GM23338 (cell line): ENCODE measurements at regions not wholly inside any gene's neighbourhood (a gene's known extent, or its start where the extent isn't known, plus 50 kb on each side); places are given as distances from the start of the nearest gene placed in this dataset.

ENCODE experiments used
- ATAC-seq: fragments of 200-7000 bp; cut with Tn5 transposase; 3 replicates; pipeline ENCODE4 v1.9.1; 2020
- DNase-seq: peaks from one replicate; pipeline ENCODE4 v3.0.0-alpha.2; 2015; ENCODE audit warnings: low spot score
- H2AFZ ChIP-seq: fragments of 200-600 bp; sonication (generic); 2 replicates; pipeline ENCODE4 v1.8.0; 2016; ENCODE audit warnings: antibody characterized with exemption, mild to moderate bottlenecking, moderate library complexity
- H3F3A ChIP-seq: fragments of 200-600 bp; sonication (generic); replicated peaks from 2 replicates; pipeline ENCODE4 v1.8.0; 2017; ENCODE audit warnings: antibody characterized with exemption, mixed run types, low read depth
- H3K27ac ChIP-seq: fragments of 200-600 bp; sonication (generic); 2 replicates; pipeline ENCODE4 v1.6.1; 2016; ENCODE audit warnings: low read depth
- H3K27me3 ChIP-seq: fragments of 200-600 bp; sonication (generic); 2 replicates; pipeline ENCODE4 v1.8.0; 2016; ENCODE audit warnings: mild to moderate bottlenecking, mixed run types, moderate library complexity; ENCODE audit not compliant: insufficient read depth
- H3K36me3 ChIP-seq: fragments of 200-600 bp; sonication (generic); 2 replicates; pipeline ENCODE4 v1.8.0; 2016; ENCODE audit warnings: mild to moderate bottlenecking; ENCODE audit not compliant: insufficient read depth
- H3K4me1 ChIP-seq: fragments of 200-600 bp; sonication (generic); 2 replicates; pipeline ENCODE4 v1.8.0; 2016; ENCODE audit warnings: mild to moderate bottlenecking, moderate library complexity; ENCODE audit not compliant: insufficient read depth
- H3K4me2 ChIP-seq: fragments of 200-600 bp; sonication (generic); 2 replicates; pipeline ENCODE4 v1.7.1; 2017; ENCODE audit warnings: mixed run types
- H3K4me3 ChIP-seq: fragments of 200-600 bp; sonication (generic); 2 replicates; pipeline ENCODE4 v1.6.1; 2016; ENCODE audit warnings: mixed run types
- H3K79me2 ChIP-seq: fragments of 200-600 bp; sonication (generic); replicated peaks from 2 replicates; pipeline ENCODE4 v1.8.0; 2017; ENCODE audit warnings: mild to moderate bottlenecking; ENCODE audit not compliant: insufficient read depth
- H3K9me2 ChIP-seq: fragments of 200-600 bp; sonication (generic); 2 replicates; pipeline ENCODE4 v1.8.0; 2017; ENCODE audit not compliant: insufficient read depth
- H4K20me1 ChIP-seq: fragments of 200-600 bp; sonication (generic); replicated peaks from 2 replicates; pipeline ENCODE4 v1.8.0; 2017; ENCODE audit warnings: mild to moderate bottlenecking; ENCODE audit not compliant: insufficient read depth
- H3K27ac Mint-ChIP-seq: 2 replicates; pipeline ENCODE4 v1.8.0; 2020; ENCODE audit warnings: inconsistent platforms, mild to moderate bottlenecking, moderate library complexity, mixed read lengths
- H3K27me3 Mint-ChIP-seq: 3 replicates; pipeline ENCODE4 v1.8.0; 2022; ENCODE audit warnings: low read depth, mild to moderate bottlenecking, moderate library complexity, mixed read lengths, inconsistent platforms; ENCODE audit not compliant: insufficient read depth, poor library complexity
- H3K36me3 Mint-ChIP-seq: 3 replicates; pipeline ENCODE4 v1.8.0; 2021; ENCODE audit warnings: low read depth, mild to moderate bottlenecking, inconsistent platforms, moderate library complexity, mixed read lengths
- H3K4me1 Mint-ChIP-seq: 3 replicates; pipeline ENCODE4 v1.8.0; 2020; ENCODE audit warnings: mild to moderate bottlenecking, inconsistent platforms, mixed read lengths
- H3K4me3 Mint-ChIP-seq: 3 replicates; pipeline ENCODE4 v1.8.0; 2021; ENCODE audit warnings: moderate library complexity, mild to moderate bottlenecking, inconsistent platforms, mixed read lengths
- H3K9me3 Mint-ChIP-seq: 3 replicates; pipeline ENCODE4 v1.8.0; 2020; ENCODE audit warnings: moderate library complexity, mild to moderate bottlenecking, inconsistent platforms, mixed read lengths
- CREB1 ChIP-seq: fragments of 250-450 bp; sonication (Bioruptor Pico); IDR thresholded peaks from 2 replicates; pipeline ENCODE4 v1.5.0; 2020; ENCODE audit warnings: low read depth, mild to moderate bottlenecking, moderate library complexity
- CTCF ChIP-seq, 2 experiments: fragments of 200-600 bp in 1 of 2; sonication (generic) in 1 of 2; conservative IDR thresholded peaks; 2 replicates each; pipeline versions ENCODE4 v1.5.1 to v1.6.1; 2016 to 2017; ENCODE audit warnings: antibody characterized with exemption in 2 of 2, low read depth in 2 of 2, mild to moderate bottlenecking in 2 of 2, moderate library complexity in 1 of 2
- JUNB ChIP-seq: IDR thresholded peaks from one replicate; pipeline ENCODE4 v1.6.1; 2016; ENCODE audit warnings: antibody characterized with exemption; ENCODE audit not compliant: unreplicated experiment
- REST ChIP-seq: IDR thresholded peaks from one replicate; pipeline ENCODE4 v1.6.1; 2018; ENCODE audit warnings: antibody characterized with exemption; ENCODE audit not compliant: unreplicated experiment
- STAT1 ChIP-seq: IDR thresholded peaks from one replicate; pipeline ENCODE4 v1.6.1; 2016; ENCODE audit warnings: antibody characterized with exemption; ENCODE audit not compliant: unreplicated experiment
- ZNF331 ChIP-seq: fragments of 250-450 bp; sonication (Bioruptor Pico); IDR thresholded peaks from 2 replicates; pipeline ENCODE4 v1.5.0; 2020; ENCODE audit warnings: low read depth, mild to moderate bottlenecking, moderate library complexity
- TF ChIP-seq, protein P1 (sequence below): IDR thresholded peaks from 2 replicates; pipeline ENCODE4 v1.6.1; 2016; ENCODE audit warnings: antibody characterized with exemption

DNA sequence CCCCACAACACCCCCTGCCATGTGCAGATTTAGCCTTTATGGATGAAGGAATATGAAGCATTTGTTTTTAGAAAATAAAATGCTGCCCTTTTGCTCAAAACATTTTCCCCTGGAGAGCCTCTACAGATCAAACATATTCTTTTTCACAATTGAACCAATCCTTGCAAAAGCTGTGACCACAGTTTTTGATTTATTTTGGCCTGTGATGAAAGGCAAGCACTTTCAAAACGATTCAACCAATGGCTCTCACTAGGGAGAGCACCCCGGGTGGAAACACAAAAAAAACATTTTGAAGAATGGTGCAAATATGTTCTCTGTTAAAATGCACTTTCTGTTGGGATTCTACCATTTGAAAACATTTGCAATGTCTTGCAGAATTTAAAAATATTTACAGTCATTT is 476.0 kb upstream of the ONECUT1 start:
- no peaks in the 10 kb centered on the region for H3K27me3 Mint-ChIP-seq
- no peak for ATAC-seq
- no peak overlapping the region for H3K4me2 ChIP-seq
- TF ChIP-seq REST: no peak
- H2AFZ ChIP-seq: no peak overlapping the region
- no peaks in the 10 kb centered on the region for H3K4me1 ChIP-seq
- H3K9me2 ChIP-seq: no peaks in the 10 kb centered on the region
- no peaks in the 10 kb centered on the region for H3K9me3 Mint-ChIP-seq
- no peak overlapping the region for H3K4me3 ChIP-seq
- H3K27ac ChIP-seq: no peak overlapping the region
- peaks cover 4% of the 10 kb centered on the region; the same call in 1 of the 2 replicates for H3K36me3 ChIP-seq
- H3K79me2 ChIP-seq: no peaks in the 10 kb centered on the region
- no peak overlapping the region for H3K4me3 Mint-ChIP-seq
- H4K20me1 ChIP-seq: no peaks in the 10 kb centered on the region
- no peaks in the 10 kb centered on the region for H3K36me3 Mint-ChIP-seq
- no peaks in the 10 kb centered on the region for H3F3A ChIP-seq
- no peaks in the 10 kb centered on the region; the same call in 2 of the 3 replicates for H3K4me1 Mint-ChIP-seq
- H3K27me3 ChIP-seq: no peaks in the 10 kb centered on the region
- DNase-seq: no peak
- no peak overlapping the region for H3K27ac Mint-ChIP-seq

DNA sequence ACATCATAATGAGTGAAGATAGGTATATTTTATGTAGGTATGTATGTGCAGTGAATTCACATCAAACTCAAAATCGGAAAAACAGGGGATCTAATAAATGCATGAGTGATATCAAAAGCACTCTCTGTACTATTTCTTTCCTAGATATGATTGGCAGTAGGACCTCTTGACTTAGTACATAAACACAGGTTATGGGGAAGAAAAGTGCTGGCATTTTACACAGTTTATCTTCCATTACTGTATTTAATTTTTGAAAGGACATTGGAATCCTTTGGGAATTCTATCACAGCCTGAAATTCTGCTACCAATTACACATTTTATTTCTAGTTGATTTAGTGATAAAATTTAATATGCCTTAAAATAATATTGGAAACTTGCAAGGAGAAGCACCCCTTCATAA is 470.5 kb upstream of the ONECUT1 start:
- H3K36me3 Mint-ChIP-seq: no peaks in the 10 kb centered on the region
- TF ChIP-seq REST (no peak), CTCF (conservative IDR thresholded peaks at IDR 0.05; ENCODE audit: low read depth in 2 of 2) (no peak), JUNB (no peak), STAT1 (no peak), ZNF331 (CRISPR knock-in tag) (no peak), CREB1 (CRISPR knock-in tag) (no peak)
- TF ChIP-seq, protein P1, sequence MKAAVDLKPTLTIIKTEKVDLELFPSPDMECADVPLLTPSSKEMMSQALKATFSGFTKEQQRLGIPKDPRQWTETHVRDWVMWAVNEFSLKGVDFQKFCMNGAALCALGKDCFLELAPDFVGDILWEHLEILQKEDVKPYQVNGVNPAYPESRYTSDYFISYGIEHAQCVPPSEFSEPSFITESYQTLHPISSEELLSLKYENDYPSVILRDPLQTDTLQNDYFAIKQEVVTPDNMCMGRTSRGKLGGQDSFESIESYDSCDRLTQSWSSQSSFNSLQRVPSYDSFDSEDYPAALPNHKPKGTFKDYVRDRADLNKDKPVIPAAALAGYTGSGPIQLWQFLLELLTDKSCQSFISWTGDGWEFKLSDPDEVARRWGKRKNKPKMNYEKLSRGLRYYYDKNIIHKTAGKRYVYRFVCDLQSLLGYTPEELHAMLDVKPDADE: no peak

More for the DNA sequence above, 470.5 kb upstream of the ONECUT1 start:
- no peak overlapping the region for H3K27ac ChIP-seq
- Mint-ChIP-seq H3K9me3 (no peaks in the 10 kb centered on the region), H3K4me1 (peaks cover 10% of the 10 kb centered on the region; the same call in 2 of the 3 replicates), H3K27me3 (no peaks in the 10 kb centered on the region), H3K27ac (no peak overlapping the region), H3K4me3 (no peak overlapping the region)
- H3K4me3 ChIP-seq: no peak overlapping the region
- no peaks in the 10 kb centered on the region for H3F3A ChIP-seq
- no peaks in the 10 kb centered on the region for H3K27me3 ChIP-seq
- H3K79me2 ChIP-seq: no peaks in the 10 kb centered on the region
- no peaks in the 10 kb centered on the region for H3K9me2 ChIP-seq
- no peak overlapping the region for H2AFZ ChIP-seq
- peaks cover 4% of the 10 kb centered on the region; the same call in 1 of the 2 replicates for H3K36me3 ChIP-seq
- no peak for DNase-seq
- no peak for ATAC-seq
- H3K4me1 ChIP-seq: no peaks in the 10 kb centered on the region
- no peaks in the 10 kb centered on the region for H4K20me1 ChIP-seq
- H3K4me2 ChIP-seq: no peak overlapping the region
